AG08395 (cell line): ENCODE measurements at regions not wholly inside any gene's neighbourhood (a gene's known extent, or its start where the extent isn't known, plus 50 kb on each side); places are given as distances from the start of the nearest gene placed in this dataset.

Source experiments
- DNase-seq: peaks from one replicate; pipeline ENCODE4 v3.0.0; 2012; ENCODE audit warnings: mixed read lengths, low spot score

- no peak for DNase-seq
These were observed 250.5 kb upstream of the RAB6C start for GRCh38 chr2:129729011-129729410.

GRCh38 chr2:129729646-129730045 lies 249.8 kb upstream of the RAB6C start:
- DNase-seq = no peak

GRCh38 chr2:129730979-129731378 lies 248.5 kb upstream of the RAB6C start:
- no peak for DNase-seq

GRCh38 chr2:129731907-129732629 lies 247.4 kb upstream of the RAB6C start:
- no peak for DNase-seq

GRCh38 chr2:129732630-129733026 lies 246.8 kb upstream of the RAB6C start:
- no peak for DNase-seq

- DNase-seq = no peak
These were observed 246.4 kb upstream of the RAB6C start for GRCh38 chr2:129733041-129733440.

GRCh38 chr2:129733579-129733978 lies 245.9 kb upstream of the RAB6C start:
- DNase-seq = no peak

- DNase-seq = no peak
These were observed 245.0 kb upstream of the RAB6C start for GRCh38 chr2:129734343-129735034.

GRCh38 chr2:129735576-129735975 lies 243.9 kb upstream of the RAB6C start:
- DNase-seq = no peak

GRCh38 chr2:129737660-129738527 lies 241.6 kb upstream of the RAB6C start:
- no peak for DNase-seq

GRCh38 chr2:129738799-129739198 lies 240.7 kb upstream of the RAB6C start:
- no peak for DNase-seq

GRCh38 chr2:129740504-129740903 lies 239.0 kb upstream of the RAB6C start:
- DNase-seq = no peak

GRCh38 chr2:129741165-129741564 lies 238.3 kb upstream of the RAB6C start:
- no peak for DNase-seq

GRCh38 chr2:129741623-129742022 lies 237.8 kb upstream of the RAB6C start:
- no peak for DNase-seq

- no peak for DNase-seq
These were observed 236.9 kb upstream of the RAB6C start for GRCh38 chr2:129742415-129743180.

- DNase-seq = no peak
These were observed 235.3 kb upstream of the RAB6C start for GRCh38 chr2:129744141-129744540.

GRCh38 chr2:129744649-129745048 lies 234.8 kb upstream of the RAB6C start:
- DNase-seq = no peak

GRCh38 chr2:129747500-129748125 lies 231.9 kb upstream of the RAB6C start:
- DNase-seq = no peak

GRCh38 chr2:129748250-129748649 lies 231.2 kb upstream of the RAB6C start:
- DNase-seq = no peak

GRCh38 chr2:129748653-129749052 lies 230.8 kb upstream of the RAB6C start:
- DNase-seq = no peak

- DNase-seq = no peak
These were observed 228.1 kb upstream of the RAB6C start for GRCh38 chr2:129751409-129751808.

- DNase-seq = no peak
These were observed 227.3 kb upstream of the RAB6C start for GRCh38 chr2:129752176-129752575.
